Natural killer cell (primary cell): ENCODE measurements at regions not wholly inside any gene's neighbourhood (a gene's known extent, or its start where the extent isn't known, plus 50 kb on each side); places are given as distances from the start of the nearest gene placed in this dataset.
"Not testable (repeated sequence)": the region's sequence is repeated elsewhere in the genome, so short reads cannot be mapped to it uniquely, and the experiment has no call there.

ENCODE experiments used
- ATAC-seq, 3 donors: fragments of 150-1000 bp in 2 of 3; fragments of 200-7000 bp in 1 of 3; cut with Tn5 transposase; 1 replicate in 1 of 3; 2 replicates in 2 of 3; pipeline ENCODE4 v1.10.0; 2021; ENCODE audit warnings: mild to moderate bottlenecking in 2 of 3, moderate library complexity in 2 of 3
- DNase-seq, 2 donors: peaks; one replicate each; pipeline versions ENCODE4 v3.0.0 to v3.0.0-alpha.2; 2013 to 2021; ENCODE audit warnings: mixed read lengths in 1 of 2
- H3K27ac ChIP-seq: one replicate; pipeline ENCODE4 v1.5.1; 2013; ENCODE audit warnings: mild to moderate bottlenecking, low read length
- H3K27me3 ChIP-seq: one replicate; pipeline ENCODE4 v1.6.1; 2013; ENCODE audit warnings: low read length; ENCODE audit not compliant: control insufficient read depth, insufficient read depth
- H3K36me3 ChIP-seq: one replicate; pipeline ENCODE4 v1.6.1; 2013; ENCODE audit warnings: low read length; ENCODE audit not compliant: control insufficient read depth, insufficient read depth
- H3K4me1 ChIP-seq: one replicate; pipeline ENCODE4 v1.6.1; 2013; ENCODE audit warnings: low read length; ENCODE audit not compliant: control insufficient read depth, insufficient read depth
- H3K4me3 ChIP-seq: one replicate; pipeline ENCODE4 v1.5.1; 2013; ENCODE audit warnings: low read length
- H3K9me3 ChIP-seq: one replicate; pipeline ENCODE4 v1.6.1; 2013; ENCODE audit warnings: low read length; ENCODE audit not compliant: control insufficient read depth, insufficient read depth
- H3K27ac Mint-ChIP-seq, 2 donors: one replicate each; pipeline ENCODE4 v1.8.0; 2022; ENCODE audit warnings: mild to moderate bottlenecking in 2 of 2, mixed read lengths in 2 of 2, moderate library complexity in 1 of 2
- H3K27me3 Mint-ChIP-seq, 2 donors: one replicate each; pipeline ENCODE4 v1.8.0; 2022; ENCODE audit warnings: low read depth in 2 of 2, mixed read lengths in 2 of 2
- H3K36me3 Mint-ChIP-seq: one replicate; pipeline ENCODE4 v1.8.0; 2022; ENCODE audit warnings: mixed read lengths
- H3K4me1 Mint-ChIP-seq, 2 donors: one replicate each; pipeline ENCODE4 v1.8.0; 2022; ENCODE audit warnings: mixed read lengths in 2 of 2
- H3K4me3 Mint-ChIP-seq: one replicate; pipeline ENCODE4 v1.8.0; 2022; ENCODE audit warnings: mild to moderate bottlenecking, moderate library complexity, mixed read lengths
- H3K9me3 Mint-ChIP-seq, 2 donors: one replicate each; pipeline ENCODE4 v1.8.0; 2022; ENCODE audit warnings: mixed read lengths in 2 of 2
- CTCF ChIP-seq: fragments of 200-600 bp; IDR thresholded peaks from one replicate; pipeline ENCODE4 v1.8.0; 2022; ENCODE audit warnings: antibody characterized with exemption
- WGBS: methylation state at CpG from one replicate; pipeline ENCODE4 v1.1.7; 2013; ENCODE audit warnings: missing lambda C conversion rate; ENCODE audit not compliant: insufficient coverage; 5-methylcytosine and 5-hydroxymethylcytosine counted together
- intact Hi-C: fragments of 100-400 bp; cut with micrococcal nuclease; formaldehyde crosslinking; loops from one replicate; pipeline ENCODE4 v1.14.2; 2022

- Mint-ChIP-seq H3K9me3 (no peaks in the 10 kb centered on the region), H3K27ac (no peak overlapping the region), H3K27me3 (peaks cover 0 to 7% of the 10 kb centered on the region in 2 donors), H3K36me3 (no peaks in the 10 kb centered on the region), H3K4me3 (no peak overlapping the region), H3K4me1 (no peaks in the 10 kb centered on the region)
- no peak for TF ChIP-seq CTCF
- ATAC-seq (no peak), DNase-seq (no peak)
- Histone ChIP-seq H3K27ac (no peak overlapping the region), H3K9me3 (no peaks in the 10 kb centered on the region), H3K36me3 (no peaks in the 10 kb centered on the region), H3K4me1 (no peaks in the 10 kb centered on the region), H3K27me3 (no peaks in the 10 kb centered on the region), H3K4me3 (no peak overlapping the region)
- intact Hi-C loops: no loop called here
- WGBS: 70% methylated on average over 1 of the region's 1 CpG
Observed at GRCh38 chr6:85360794-85361642, 88.9 kb upstream of the NT5E start.

GRCh38 chr6:85357651-85358050 is 92.2 kb upstream of the NT5E start:
- H3K27ac ChIP-seq: no peak overlapping the region
- WGBS: 50% methylated on average over 1 of the region's 1 CpG
- no peak overlapping the region for H3K4me3 Mint-ChIP-seq
- intact Hi-C loops: loop anchor here (10.0 kb wide), 1 partner anchor 317 kb away; no protein-coding TSS in a partner anchor
- H3K36me3 ChIP-seq: no peaks in the 10 kb centered on the region
- H3K4me3 ChIP-seq: no peak overlapping the region
- H3K9me3 Mint-ChIP-seq: no peaks in the 10 kb centered on the region
- no peaks in the 10 kb centered on the region for H3K27me3 ChIP-seq
- no peaks in the 10 kb centered on the region for H3K9me3 ChIP-seq
- H3K27ac Mint-ChIP-seq: no peak overlapping the region
- ATAC-seq (no peak), DNase-seq (no peak)
- H3K27me3 Mint-ChIP-seq: peaks cover 0 to 9% of the 10 kb centered on the region in 2 donors
- no peaks in the 10 kb centered on the region for H3K4me1 Mint-ChIP-seq
- H3K36me3 Mint-ChIP-seq: no peaks in the 10 kb centered on the region
- no peak for TF ChIP-seq CTCF
- no peaks in the 10 kb centered on the region for H3K4me1 ChIP-seq

GRCh38 chr6:85356743-85357142 is 93.1 kb upstream of the NT5E start:
- not testable (repeated sequence) for H3K27ac Mint-ChIP-seq, H3K4me1 Mint-ChIP-seq, H3K4me3 ChIP-seq, ATAC-seq, H3K9me3 ChIP-seq, H3K9me3 Mint-ChIP-seq, DNase-seq, H3K36me3 Mint-ChIP-seq, H3K4me3 Mint-ChIP-seq, H3K4me1 ChIP-seq, H3K27me3 Mint-ChIP-seq, H3K27me3 ChIP-seq, H3K36me3 ChIP-seq, H3K27ac ChIP-seq
- no CpG with 5 or more reads among the region's 3 CpGs for WGBS
- intact Hi-C loops: loop anchor here (10.0 kb wide), 1 partner anchor 318 kb away; no protein-coding TSS in a partner anchor

GRCh38 chr6:85355816-85356215 is 94.1 kb upstream of the NT5E start:
- Mint-ChIP-seq H3K36me3 (no peaks in the 10 kb centered on the region), H3K27me3 (peaks cover 6 to 7% of the 10 kb centered on the region in 2 donors), H3K4me1 (no peaks in the 10 kb centered on the region), H3K27ac (no peak overlapping the region), H3K9me3 (no peaks in the 10 kb centered on the region), H3K4me3 (no peak overlapping the region)
- H3K27me3 ChIP-seq: no peaks in the 10 kb centered on the region
- H3K9me3 ChIP-seq: no peaks in the 10 kb centered on the region
- no peak overlapping the region for H3K27ac ChIP-seq
- H3K36me3 ChIP-seq: no peaks in the 10 kb centered on the region
- no peak overlapping the region for H3K4me3 ChIP-seq
- no peak for TF ChIP-seq CTCF
- 58% methylated on average over 2 of the region's 2 CpGs for WGBS
- no peak for DNase-seq
- H3K4me1 ChIP-seq: no peaks in the 10 kb centered on the region
- intact Hi-C loops: loop anchor here (1.0 to 10.0 kb wide), 3 partner anchors 127 to 319 kb away; no protein-coding TSS in a partner anchor
- no peak for ATAC-seq
